Loucy (cell line): ENCODE measurements at regions not wholly inside any gene's neighbourhood (a gene's known extent, or its start where the extent isn't known, plus 50 kb on each side); places are given as distances from the start of the nearest gene placed in this dataset.

ENCODE experiments used
- H2AFZ ChIP-seq: fragments of 200-600 bp; sonication (generic); 2 replicates; pipeline ENCODE4 v1.6.0; 2016; ENCODE audit warnings: antibody characterized with exemption, mild to moderate bottlenecking, low read length, moderate library complexity
- H3F3A ChIP-seq: fragments of 200-600 bp; 2 replicates; pipeline ENCODE4 v1.6.0; 2016; ENCODE audit warnings: antibody characterized with exemption, low read depth, mild to moderate bottlenecking
- H3K27me3 ChIP-seq: fragments of 200-600 bp; sonication (generic); 2 replicates; pipeline ENCODE4 v1.6.1; 2014; ENCODE audit warnings: low read length, mild to moderate bottlenecking; ENCODE audit not compliant: insufficient read depth, poor library complexity, severe bottlenecking
- H3K36me3 ChIP-seq: fragments of 200-600 bp; sonication (generic); 2 replicates; pipeline ENCODE4 v1.6.1; 2016; ENCODE audit warnings: low read length; ENCODE audit not compliant: insufficient read depth
- H3K4me1 ChIP-seq: fragments of 200-600 bp; sonication (generic); 2 replicates; pipeline ENCODE4 v1.5.1; 2014; ENCODE audit warnings: low read length, mild to moderate bottlenecking; ENCODE audit not compliant: insufficient read depth, poor library complexity, severe bottlenecking
- H3K4me2 ChIP-seq: fragments of 200-600 bp; sonication (generic); 2 replicates; pipeline ENCODE4 v1.6.0; 2014; ENCODE audit warnings: antibody characterized with exemption, low read length, low read depth, mild to moderate bottlenecking; ENCODE audit not compliant: poor library complexity, severe bottlenecking
- H3K4me3 ChIP-seq: fragments of 200-600 bp; sonication (generic); 2 replicates; pipeline ENCODE4 v1.5.1; 2014; ENCODE audit warnings: low read length, mild to moderate bottlenecking, mixed read lengths; ENCODE audit not compliant: poor library complexity, severe bottlenecking
- H3K79me2 ChIP-seq: fragments of 200-600 bp; sonication (generic); 2 replicates; pipeline ENCODE4 v1.6.1; 2014; ENCODE audit warnings: low read length; ENCODE audit not compliant: insufficient read depth
- H3K9ac ChIP-seq: fragments of 200-600 bp; sonication (generic); 2 replicates; pipeline ENCODE4 v1.6.0; 2014; ENCODE audit warnings: mild to moderate bottlenecking, low read depth, low read length, moderate library complexity; ENCODE audit not compliant: poor library complexity, severe bottlenecking
- H3K9me2 ChIP-seq: fragments of 200-600 bp; sonication (generic); replicated peaks from 2 replicates; pipeline ENCODE4 v1.6.1; 2016; ENCODE audit warnings: low read depth, low read length, mixed read lengths
- H3K9me3 ChIP-seq: fragments of 200-600 bp; sonication (generic); 2 replicates; pipeline ENCODE4 v1.6.1; 2014; ENCODE audit warnings: mild to moderate bottlenecking, antibody characterized with exemption, low read length, low read depth; ENCODE audit not compliant: insufficient read depth
- H4K20me1 ChIP-seq: fragments of 200-600 bp; sonication (generic); 2 replicates; pipeline ENCODE4 v1.6.0; 2014; ENCODE audit warnings: antibody characterized with exemption, low read length, mild to moderate bottlenecking; ENCODE audit not compliant: insufficient read depth, poor library complexity, severe bottlenecking
- EZH2phosphoT487 ChIP-seq: fragments of 200-600 bp; IDR thresholded peaks from 2 replicates; pipeline ENCODE4 v1.6.1; 2018; ENCODE audit warnings: antibody characterized with exemption, mild to moderate bottlenecking, moderate library complexity, borderline replicate concordance
- TF ChIP-seq, protein P1 (sequence below): fragments of 200-600 bp; sonication (generic); conservative IDR thresholded peaks from 2 replicates; pipeline ENCODE4 v1.5.1; 2014; ENCODE audit warnings: mild to moderate bottlenecking, antibody characterized with exemption, low read length

DNA sequence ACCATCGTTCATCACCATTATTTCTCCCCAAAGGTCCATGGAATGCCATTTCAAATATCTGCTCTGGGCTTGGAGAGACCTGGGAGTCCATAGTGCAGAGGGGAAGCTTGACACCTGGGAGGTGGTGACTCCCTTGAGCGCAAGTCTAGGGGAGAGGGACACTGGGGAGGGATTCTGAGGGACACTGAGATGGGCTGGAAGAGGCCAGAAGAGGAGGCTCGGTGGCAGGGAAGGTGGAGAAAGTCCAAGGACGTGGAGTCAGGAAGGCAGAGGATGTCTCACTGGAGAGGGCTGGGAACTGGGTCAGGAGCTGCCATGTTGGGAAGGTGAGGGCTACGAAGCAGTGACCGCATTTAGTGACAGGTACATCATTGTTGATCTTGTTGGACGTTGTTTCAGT lies 160.3 kb upstream of the MVB12B start:
- H3K9me3 ChIP-seq, result no peaks in the 10 kb centered on the region
- H3K4me3 ChIP-seq, result no peak overlapping the region
- H3F3A ChIP-seq, result no peaks in the 10 kb centered on the region
- no peak overlapping the region for H3K9ac ChIP-seq
- TF ChIP-seq, protein P1, sequence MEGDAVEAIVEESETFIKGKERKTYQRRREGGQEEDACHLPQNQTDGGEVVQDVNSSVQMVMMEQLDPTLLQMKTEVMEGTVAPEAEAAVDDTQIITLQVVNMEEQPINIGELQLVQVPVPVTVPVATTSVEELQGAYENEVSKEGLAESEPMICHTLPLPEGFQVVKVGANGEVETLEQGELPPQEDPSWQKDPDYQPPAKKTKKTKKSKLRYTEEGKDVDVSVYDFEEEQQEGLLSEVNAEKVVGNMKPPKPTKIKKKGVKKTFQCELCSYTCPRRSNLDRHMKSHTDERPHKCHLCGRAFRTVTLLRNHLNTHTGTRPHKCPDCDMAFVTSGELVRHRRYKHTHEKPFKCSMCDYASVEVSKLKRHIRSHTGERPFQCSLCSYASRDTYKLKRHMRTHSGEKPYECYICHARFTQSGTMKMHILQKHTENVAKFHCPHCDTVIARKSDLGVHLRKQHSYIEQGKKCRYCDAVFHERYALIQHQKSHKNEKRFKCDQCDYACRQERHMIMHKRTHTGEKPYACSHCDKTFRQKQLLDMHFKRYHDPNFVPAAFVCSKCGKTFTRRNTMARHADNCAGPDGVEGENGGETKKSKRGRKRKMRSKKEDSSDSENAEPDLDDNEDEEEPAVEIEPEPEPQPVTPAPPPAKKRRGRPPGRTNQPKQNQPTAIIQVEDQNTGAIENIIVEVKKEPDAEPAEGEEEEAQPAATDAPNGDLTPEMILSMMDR, result no peak
- TF ChIP-seq EZH2phosphoT487, result no peak
- H3K4me2 ChIP-seq, result no peak overlapping the region
- H4K20me1 ChIP-seq, result no peaks in the 10 kb centered on the region
- no peaks in the 10 kb centered on the region for H3K27me3 ChIP-seq
- no peaks in the 10 kb centered on the region for H3K79me2 ChIP-seq
- no peaks in the 10 kb centered on the region for H3K36me3 ChIP-seq
- no peaks in the 10 kb centered on the region for H3K4me1 ChIP-seq
- no peak overlapping the region for H2AFZ ChIP-seq
- H3K9me2 ChIP-seq, result no peaks in the 10 kb centered on the region

DNA sequence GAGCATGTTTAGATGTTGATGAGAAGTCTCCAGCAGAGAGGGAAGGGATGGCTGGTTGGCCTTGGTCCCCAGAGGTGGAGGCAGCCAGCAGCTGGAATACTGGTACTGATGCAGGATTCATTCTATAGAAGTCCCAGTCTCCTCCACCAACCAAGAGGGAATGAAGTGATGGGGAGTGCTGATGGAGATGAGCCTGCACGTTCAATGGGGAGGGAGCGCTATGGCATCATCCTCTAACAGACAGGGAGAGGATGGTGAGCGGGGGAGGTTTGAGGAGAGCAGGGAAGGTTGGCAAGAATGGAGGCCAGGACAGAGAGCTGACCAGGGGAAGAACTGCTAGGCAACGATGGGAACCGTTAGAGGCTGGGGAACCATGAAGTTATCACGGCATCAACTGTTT lies 159.8 kb upstream of the MVB12B start:
- no peaks in the 10 kb centered on the region for H3K9me3 ChIP-seq

DNA sequence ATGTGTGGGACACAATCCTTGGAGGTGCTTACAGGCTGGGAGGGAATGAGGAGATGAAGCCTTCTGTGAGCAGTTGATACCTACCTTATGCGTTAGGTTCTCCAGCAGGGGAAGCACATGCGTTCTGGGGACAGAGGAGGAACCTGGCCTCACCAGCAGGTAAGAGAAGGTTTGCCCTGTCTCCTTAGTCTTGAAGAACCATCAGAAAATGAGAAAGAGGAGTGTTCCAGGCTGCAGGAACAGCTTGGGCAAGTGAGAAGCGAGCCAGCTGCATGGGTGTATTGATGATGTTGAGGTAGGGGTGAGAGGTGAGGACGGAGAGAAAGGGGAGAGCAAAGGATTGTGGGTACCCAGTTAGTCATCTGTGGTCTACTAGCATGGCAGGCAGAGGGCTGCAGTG lies 156.9 kb upstream of the MVB12B start:
- no peak overlapping the region for H3K4me3 ChIP-seq
- no peak overlapping the region for H2AFZ ChIP-seq
- no peaks in the 10 kb centered on the region for H3K27me3 ChIP-seq
- no peaks in the 10 kb centered on the region for H3K9me2 ChIP-seq
- no peaks in the 10 kb centered on the region for H3K79me2 ChIP-seq
- no peaks in the 10 kb centered on the region for H3F3A ChIP-seq
- H3K4me2 ChIP-seq, result no peak overlapping the region
- no peaks in the 10 kb centered on the region for H4K20me1 ChIP-seq
- no peak for TF ChIP-seq EZH2phosphoT487
- TF ChIP-seq, protein P1, result no peak
- no peak overlapping the region for H3K9ac ChIP-seq
- no peaks in the 10 kb centered on the region for H3K4me1 ChIP-seq
- H3K36me3 ChIP-seq, result no peaks in the 10 kb centered on the region
- H3K9me3 ChIP-seq, result no peaks in the 10 kb centered on the region

More for the DNA sequence above, 159.8 kb upstream of the MVB12B start:
- Histone ChIP-seq H3K4me2 (no peak overlapping the region), H3K9ac (no peak overlapping the region), H3K27me3 (no peaks in the 10 kb centered on the region), H3F3A (no peaks in the 10 kb centered on the region), H3K4me1 (no peaks in the 10 kb centered on the region), H3K4me3 (no peak overlapping the region), H3K9me2 (no peaks in the 10 kb centered on the region), H2AFZ (no peak overlapping the region), H4K20me1 (no peaks in the 10 kb centered on the region), H3K36me3 (no peaks in the 10 kb centered on the region), H3K79me2 (no peaks in the 10 kb centered on the region)
- TF ChIP-seq, protein P1, result no peak
- TF ChIP-seq EZH2phosphoT487, result no peak
